GM19043 (cell line): ENCODE measurements at regions not wholly inside any gene's neighbourhood (a gene's known extent, or its start where the extent isn't known, plus 50 kb on each side); places are given as distances from the start of the nearest gene placed in this dataset.

Experiments
- ATAC-seq: cut with Tn5 transposase; IDR thresholded peaks from one replicate; pipeline ENCODE4 v1.9.1; 2021; ENCODE audit warnings: low read depth; ENCODE audit not compliant: unreplicated experiment

DNA sequence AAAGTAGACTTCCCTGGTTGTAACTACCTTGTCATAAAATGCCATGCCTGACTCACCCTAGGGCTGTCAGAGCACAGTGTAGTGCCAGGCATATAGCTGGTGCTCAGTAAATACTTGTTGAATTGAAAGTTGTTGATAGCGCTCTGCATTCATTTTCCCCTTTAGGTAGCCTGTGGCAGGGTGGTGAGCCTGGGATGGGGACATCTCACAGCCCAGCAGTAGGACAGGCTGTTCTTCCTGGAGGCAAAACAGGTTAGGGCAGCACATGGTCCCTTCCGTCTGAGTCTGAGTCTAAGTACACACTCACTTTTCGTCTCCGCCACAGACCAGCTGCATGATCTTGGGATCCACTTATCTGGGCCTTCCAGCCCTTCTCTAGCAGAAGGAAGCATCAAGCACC lies 401.9 kb downstream of the ZSWIM6 start:
- ATAC-seq, result no peak

DNA sequence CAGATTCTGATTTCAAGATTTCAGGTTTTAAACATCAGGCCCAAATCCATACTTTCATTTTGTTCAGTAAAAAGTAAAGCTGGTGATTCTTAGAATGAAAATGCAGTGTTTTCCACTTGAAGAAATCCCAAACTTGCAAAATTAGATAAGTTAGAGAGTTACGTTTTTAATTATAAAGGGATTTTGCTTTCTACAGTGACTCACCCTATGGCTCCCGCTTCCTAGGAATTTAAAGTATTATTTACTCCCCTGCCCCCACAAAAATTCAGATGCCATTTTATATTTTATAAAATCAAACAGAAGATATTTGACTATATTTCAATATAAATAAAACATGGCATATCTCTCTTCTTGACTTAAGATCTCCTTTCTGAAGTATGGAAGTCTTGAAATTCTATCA lies 402.9 kb downstream of the ZSWIM6 start:
- no peak for ATAC-seq

DNA sequence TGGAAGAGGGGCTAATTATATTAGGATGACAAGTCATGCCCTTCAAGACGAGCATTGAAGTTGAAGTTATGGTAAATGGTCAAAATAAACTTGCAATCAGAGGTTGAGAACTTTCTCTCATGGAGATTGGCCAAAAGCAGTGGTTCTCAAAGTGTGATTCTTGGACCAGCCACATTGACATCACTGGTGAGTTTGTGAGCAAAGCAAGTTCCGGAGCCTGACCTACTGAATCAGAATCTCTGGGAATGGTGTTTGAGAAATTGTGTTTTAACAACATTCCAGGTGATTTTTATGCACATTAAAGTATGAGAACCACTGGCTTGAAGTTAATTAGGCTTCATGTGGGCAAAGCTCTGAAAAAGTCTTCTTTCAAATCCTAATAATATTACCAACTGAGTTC lies 403.5 kb downstream of the ZSWIM6 start:
- no peak for ATAC-seq

DNA sequence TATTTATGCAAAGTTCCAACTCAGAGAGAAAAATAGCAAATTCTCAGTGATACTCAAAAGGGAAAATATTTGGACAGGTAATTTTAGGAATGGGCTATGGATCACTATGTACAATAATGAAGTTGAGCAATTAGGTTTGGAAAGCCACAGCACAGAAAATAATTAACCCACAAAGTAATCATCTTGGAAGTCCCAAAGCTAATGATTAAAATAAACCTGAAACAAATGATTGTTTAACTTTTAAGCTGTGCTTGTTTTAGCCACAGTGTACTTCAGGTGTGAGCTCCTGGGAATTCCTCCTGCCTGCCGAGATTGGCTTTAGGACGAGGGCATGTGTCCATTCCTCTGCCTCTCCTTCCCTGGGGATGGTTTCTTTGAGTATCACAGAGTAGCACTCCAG lies 403.9 kb downstream of the ZSWIM6 start:
- ATAC-seq, result no peak

DNA sequence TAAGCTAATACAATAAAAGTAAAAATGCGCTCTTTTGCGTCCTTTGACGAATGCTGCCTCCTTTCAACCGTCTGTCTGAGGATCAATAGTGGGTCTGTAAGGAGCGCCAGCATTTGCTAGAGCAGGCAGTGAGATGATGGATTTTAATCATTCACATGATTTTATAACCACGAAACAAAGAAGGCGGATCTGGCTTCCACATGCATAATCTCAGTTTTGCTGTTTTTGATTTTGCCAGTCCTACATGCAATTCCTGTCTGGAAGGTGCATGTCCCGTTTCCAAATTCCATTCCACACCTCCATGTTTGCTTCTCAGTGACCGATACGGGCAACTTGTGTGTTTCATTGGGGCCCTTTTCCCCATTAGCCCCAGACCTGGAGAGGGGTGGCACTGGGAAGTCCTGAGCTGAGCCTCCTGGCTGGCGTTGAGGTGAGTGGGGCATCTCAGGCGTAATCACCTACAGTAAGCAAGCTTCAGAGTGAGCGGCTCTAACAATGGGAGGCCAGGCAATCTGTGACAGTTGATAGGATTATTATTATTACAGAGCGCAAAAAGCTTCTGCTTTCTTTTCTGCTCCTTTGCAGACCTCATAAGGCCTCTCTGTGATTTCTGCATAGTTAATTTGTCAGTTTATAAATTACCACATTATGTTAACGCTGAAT lies 405.4 kb downstream of the ZSWIM6 start:
- ATAC-seq, result no peak

DNA sequence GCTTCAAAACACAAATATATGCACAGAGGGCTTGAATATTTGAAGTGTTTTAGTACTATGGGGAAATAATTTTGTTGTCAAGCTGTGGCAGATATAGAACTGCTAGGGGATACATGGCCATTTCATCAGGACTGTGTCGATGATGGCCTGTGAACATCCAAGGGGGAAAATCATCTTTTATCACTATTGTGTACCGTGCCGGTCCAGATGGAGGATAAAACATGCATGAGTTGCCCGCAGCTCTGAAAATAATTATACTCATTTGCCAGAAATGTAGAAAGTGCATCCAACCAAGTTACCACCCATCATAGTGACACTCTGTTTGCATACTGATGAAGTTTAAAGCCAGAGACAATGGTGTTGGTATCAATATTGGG lies 405.9 kb downstream of the ZSWIM6 start:
- ATAC-seq, result no peak

DNA sequence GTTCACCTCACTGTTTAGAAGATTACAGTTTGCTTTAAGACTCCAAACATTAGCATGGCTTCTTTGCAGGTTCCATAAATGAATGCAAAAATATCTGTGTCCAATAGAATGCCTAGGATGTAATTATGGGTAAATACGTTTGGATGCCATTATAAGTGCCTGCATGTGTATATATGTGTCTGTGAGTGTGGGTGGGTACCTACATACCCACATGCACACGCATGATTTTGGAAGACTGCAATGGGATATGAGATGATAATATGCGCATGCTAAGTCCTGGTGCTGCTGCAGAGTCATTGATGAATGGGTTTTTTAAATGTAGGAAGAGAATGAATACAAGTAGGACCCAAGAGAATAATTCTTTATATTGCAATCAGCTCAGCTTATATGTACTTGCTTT lies 406.4 kb downstream of the ZSWIM6 start:
- no peak for ATAC-seq

DNA sequence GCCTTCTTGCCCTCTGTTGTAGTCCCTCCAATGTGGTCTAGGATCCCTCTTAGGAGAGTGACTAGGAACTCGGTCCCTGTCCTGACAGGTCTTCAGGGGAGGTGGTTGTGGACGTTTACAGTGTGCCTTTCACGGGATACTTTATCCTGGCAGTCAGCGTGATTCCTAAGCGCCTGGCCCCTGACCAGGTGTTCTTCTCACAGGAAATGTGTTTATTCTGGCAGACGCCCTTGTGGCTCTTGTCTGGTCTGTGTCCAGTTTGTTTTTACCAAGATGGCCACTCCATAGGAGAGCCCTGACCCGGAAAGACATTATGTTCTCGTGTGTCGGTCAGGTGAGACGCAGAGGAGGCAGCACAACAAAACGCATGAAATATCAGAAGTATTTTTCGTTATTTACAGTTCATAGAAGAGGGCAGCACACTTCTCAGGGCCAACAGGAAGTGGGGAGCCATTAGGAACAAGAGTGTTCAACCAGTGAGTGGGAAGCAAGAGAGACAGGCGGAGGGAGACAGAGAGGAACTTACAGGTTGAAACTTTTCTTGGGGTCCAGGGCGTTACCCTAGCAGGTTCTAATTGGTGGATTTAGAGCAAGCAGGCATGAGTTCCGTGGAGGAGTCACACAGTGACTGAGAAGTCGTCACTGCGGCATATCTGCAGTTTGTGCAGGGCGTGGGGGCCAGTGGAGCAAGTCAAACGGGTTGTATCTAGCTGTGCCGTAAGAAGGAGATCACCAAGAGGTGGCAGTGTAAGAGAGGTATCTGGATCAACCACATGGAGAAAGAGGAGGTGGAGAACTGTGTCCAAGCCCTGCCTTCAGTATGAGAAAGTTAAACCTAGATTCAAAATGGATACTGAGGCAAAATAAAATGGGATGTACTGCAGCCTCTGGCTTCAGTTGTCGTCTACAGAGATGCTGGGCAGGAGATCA lies 412.9 kb downstream of the ZSWIM6 start:
- no peak for ATAC-seq

DNA sequence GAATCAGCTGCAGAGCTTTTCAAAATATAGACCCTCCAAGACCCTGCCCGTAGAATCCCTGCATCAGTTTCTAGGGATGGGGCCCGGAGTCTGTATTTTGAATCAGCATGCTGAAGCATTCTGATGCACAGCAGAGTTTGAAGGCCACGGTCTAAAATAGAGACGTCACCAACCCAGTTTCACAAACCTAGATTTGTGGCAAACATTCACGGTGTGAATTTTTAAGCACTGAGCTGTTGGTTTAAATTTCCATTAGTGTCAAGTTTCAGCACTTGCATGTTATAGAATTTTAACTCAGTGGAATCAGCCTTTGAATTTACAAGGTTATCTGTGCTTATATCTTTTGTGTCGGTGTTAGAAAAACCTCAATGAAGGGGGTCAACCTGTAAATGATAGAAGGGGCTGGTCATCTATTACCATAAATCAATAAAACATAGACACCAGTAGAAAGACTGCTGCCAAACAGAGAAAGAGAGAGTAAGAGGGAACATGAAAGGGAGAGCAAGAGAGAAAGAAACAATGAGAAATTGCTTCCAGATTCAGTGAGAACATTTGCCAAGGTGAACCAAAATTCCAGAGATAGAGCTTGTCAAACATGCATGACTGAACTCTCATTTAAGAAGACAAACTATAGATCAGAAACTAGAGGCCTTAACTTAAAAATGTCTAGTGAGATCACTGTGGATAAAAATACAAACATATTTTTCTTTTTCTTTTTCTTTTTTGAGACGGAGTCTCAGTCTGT lies 414.9 kb downstream of the ZSWIM6 start:
- ATAC-seq, result no peak

DNA sequence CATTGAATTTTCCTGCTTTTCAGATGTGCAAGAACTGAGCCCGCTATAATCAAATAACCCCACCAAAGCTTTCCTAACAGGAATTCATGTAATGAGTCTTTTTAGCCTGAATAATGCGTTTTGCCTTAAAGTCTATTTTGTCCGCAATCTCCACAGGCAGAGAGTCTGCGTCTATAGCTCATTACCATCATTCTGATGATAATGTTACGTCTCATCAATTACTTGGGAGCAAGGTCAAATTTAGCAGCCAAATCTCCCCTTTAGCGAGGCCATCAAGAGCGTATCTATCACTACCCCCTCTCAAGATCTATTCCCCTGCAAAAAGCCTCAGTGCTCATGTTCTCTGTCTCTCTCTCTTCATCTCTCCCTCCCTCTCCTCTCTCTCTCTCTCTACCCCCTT lies 416.1 kb downstream of the ZSWIM6 start:
- no peak for ATAC-seq

DNA sequence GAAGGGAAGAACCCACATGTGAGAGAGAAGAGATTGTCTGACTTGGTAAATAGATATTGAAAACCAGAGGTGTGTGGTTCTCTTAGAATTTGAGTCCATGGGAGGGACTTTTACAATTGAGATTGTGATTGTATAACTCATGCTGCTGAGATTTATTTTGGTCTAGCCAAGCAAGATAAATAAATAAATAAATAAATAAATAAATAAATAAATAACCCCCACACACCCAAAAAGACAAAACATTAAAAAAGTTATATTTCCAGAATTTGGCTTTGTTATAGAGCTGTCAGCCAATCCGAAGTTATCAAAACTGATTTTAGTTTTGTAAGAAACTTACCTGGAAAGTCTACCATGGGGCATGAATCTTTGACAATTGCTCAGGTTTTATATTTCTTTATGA lies 416.6 kb downstream of the ZSWIM6 start:
- no peak for ATAC-seq

DNA sequence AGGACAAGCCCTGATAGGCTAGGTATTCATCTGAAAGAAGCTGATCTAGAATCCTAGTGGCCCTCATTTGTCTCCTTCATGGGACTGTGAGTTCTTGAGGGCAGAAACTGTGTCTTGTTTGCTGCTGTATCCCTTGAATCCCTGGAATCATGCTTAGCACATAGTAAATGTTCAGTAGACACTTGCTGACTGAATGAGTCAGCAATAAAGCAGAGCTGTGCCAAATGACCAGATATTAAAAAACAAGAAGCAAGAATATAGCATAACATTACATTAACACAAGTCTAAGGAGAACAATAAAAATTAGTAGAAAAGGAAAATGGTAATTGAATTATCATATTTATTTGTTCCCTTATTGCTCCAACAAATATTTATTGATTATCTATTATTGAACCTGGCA lies 420.5 kb downstream of the ZSWIM6 start:
- no peak for ATAC-seq

DNA sequence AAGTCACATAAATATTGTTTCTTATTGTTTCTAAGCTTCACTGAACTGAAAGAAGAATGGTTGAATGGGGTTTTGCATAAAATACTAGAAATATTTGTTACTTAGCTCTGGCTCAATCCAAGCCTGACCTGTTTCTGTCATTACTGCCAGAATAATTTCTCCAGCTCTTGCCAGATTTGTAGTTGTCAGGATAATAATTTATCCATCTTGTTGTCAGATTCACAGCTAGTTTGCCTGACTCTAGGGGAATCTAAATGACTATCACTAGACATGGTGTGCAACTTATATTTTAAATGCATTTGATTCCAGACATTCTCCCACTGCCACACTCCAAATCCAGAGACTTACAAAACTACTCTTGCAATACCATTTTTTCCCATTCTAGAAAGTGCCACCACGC lies 422.7 kb downstream of the ZSWIM6 start:
- no peak for ATAC-seq

DNA sequence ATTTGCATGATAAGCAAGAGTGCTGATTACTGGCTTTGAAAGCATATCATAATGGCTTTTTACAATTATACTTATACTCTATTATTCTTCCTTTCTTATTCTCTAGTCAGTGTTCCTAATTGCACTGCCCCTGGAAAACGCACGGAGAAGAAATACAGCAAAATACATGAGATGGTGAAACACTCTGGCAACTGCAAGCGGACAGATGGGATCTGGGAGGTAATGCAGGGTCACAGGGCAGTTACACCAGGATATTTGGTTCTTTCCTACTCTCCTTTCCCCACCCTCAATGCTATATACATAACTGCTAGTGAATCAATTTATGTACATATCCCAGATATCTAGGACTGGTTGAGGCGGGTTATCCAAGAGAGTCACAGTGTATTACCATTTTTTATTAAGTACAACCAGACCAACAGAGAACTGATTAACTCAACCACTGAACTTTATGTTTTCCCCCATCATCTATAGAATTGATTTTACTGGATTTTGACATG lies 423.7 kb downstream of the ZSWIM6 start:
- no peak for ATAC-seq

DNA sequence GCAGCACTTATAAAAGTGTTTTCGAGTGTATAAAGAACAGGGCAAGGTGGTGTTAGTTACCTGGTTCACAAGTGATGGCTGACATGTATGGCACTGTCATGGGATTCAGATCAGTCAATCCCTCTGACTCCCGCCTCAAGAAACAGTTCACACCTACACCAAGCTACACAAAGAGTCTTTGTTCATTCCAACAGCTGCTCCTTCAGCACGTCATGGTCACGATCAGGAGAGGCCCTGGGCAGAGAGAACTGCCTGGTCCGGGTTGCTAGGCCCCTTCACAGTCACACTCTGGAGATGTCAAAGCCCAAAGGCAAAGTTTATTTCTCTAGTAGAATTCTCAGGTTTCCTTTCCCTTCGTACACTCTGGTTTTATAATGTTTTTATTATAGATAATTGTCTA lies 426.7 kb downstream of the ZSWIM6 start:
- ATAC-seq, result no peak

DNA sequence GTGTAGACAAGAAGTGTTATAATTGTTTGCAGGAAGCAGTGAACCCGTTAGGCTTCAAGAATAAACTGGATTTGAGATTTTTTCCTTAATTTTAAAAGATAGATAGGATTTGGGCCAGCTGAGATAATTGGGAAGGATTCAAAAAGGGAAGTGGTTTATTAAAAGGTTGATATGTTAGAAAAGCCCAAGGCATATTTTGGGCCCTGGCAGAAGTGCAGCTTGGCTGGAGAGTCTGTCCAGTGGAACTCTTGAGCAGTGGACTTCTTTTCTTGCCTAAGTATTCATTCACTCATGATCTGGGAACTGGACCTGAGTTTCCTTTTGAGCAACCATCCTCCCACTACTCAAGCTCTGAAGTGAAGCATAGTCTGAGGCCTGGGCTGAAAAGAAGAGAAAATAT lies 433.4 kb downstream of the ZSWIM6 start:
- no peak for ATAC-seq

DNA sequence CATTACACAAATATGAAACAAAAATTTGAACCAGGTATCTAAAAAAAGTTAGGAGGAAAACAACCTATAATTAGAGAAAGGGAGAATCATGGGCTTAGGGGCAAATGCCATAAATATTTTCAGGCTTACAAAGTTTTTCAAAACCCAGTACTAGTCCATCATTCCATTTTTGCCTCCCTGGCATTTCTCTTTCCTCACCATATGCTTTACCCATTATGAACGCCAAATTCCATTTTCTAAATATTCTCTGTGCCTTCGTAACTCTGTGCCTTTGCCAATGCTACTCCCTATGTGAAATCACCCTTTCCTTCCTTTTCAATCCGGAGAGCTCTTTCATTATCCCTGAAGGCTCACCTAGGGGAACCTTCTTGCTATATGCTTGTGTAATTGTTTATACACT lies 434.1 kb downstream of the ZSWIM6 start:
- no peak for ATAC-seq

DNA sequence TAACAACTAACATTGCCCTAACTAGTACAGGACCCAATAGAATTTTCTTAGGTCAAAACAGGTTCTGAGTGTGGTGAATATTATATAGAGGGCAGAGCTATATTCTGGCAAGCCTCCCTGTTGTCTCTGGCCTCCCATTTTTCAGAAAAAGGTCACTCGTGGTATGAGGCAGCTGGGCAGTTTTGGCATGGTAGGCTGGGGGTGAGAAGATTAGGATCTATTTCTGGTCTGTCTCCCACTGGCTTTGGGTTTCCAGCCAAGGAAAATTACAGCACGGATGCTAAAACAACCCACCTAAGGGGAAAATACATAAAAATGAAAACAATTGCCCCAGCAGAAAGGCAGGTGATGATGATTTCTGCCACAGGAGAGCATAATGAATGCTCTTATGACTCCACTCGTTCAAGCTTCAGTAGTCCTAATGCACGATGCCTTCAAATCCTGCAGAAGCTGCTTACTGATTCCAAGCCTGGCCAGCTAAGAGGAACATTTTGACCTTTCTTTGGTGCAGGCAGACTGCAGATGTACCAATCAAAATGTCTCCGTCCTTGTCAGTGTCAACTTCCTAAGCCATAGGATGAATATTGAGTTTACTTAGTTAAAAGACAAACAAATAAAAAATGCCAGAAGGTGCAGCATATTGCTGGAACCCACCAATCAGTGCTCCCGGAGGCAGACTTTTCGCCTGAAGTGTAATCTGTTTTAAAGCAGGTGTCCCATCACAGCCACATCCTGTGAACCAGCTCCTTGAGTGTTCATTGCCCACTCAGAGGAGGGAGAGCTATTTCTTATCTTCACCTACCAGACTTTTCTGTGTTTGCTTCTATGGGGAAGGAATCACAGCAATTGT lies 435.4 kb downstream of the ZSWIM6 start:
- no peak for ATAC-seq

DNA sequence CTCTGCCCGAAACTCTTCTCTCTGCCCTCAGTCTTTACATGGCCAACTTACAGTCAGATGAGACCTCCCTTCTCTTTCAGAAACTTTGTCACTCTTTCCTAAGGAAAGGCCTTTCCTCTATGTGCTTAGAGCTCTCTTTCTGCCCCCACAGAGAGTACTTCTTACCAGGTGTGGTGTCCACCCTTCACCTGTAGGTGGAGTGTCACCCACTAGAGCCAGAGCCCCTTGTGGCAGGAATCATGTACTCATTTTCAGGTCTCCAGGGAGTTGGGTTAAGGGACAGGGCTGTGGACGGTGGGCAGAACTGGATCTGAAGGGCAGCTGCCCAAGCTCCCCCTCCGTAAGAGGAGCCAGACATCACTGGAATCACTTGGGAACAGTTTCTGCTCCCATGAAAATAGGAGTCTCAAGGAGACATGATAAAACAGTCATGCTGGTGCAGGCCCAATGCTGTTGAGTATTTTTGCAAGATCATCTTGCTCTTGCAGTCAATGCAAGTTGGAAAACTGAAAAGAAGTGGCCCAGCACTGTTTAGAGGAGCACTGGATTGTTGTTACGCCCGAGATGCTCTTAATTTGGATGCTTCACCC lies 436.7 kb downstream of the ZSWIM6 start:
- ATAC-seq, result peak; percentile 94

DNA sequence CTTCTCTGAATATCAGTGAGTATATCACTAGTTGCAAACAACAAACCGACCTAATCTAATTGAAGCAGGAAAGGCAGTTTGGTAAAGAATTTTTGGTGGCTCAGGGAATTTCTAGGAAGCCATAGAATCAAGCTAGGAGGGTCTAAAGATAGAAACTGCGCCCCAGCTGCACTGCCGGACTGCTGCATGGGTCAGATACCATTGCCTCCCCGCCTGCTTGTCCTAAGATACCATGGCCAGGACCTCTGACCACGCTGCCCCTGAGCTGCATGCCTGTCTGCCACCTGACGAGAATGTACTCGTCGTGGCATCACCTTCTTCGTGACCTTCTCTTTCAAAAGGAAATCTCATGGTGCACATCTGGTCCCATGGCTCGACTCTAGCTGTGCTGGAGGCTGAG lies 439.0 kb downstream of the ZSWIM6 start:
- no peak for ATAC-seq
